Prostate gland (tissue), 2 donors: ENCODE measurements at regions not wholly inside any gene's neighbourhood (a gene's known extent, or its start where the extent isn't known, plus 50 kb on each side); places are given as distances from the start of the nearest gene placed in this dataset.

ENCODE experiments used
- DNase-seq: peaks from one replicate; pipeline ENCODE4 v3.0.0-alpha.2; 2019; ENCODE audit warnings: low spot score
- H3K27ac ChIP-seq, 2 donors: fragments of 200-600 bp; sonication (generic); 2 replicates each; pipeline ENCODE4 v1.5.1; 2017 to 2019
- H3K27me3 ChIP-seq: fragments of 200-600 bp; sonication (generic); replicated peaks from 2 replicates; pipeline ENCODE4 v1.5.1; 2019; ENCODE audit not compliant: insufficient read depth
- H3K36me3 ChIP-seq, 2 donors: fragments of 200-600 bp; sonication (generic); 1 replicate in 1 of 2; 2 replicates in 1 of 2; pipeline versions ENCODE4 v1.5.1 to v1.8.1; 2017 to 2019
- H3K4me1 ChIP-seq: fragments of 200-600 bp; sonication (generic); replicated peaks from 2 replicates; pipeline ENCODE4 v1.5.1; 2019
- H3K4me3 ChIP-seq, 2 donors: fragments of 200-600 bp; sonication (generic); 2 replicates each; pipeline ENCODE4 v1.5.1; 2017 to 2019
- H3K9me3 ChIP-seq: fragments of 200-600 bp; sonication (generic); 2 replicates; pipeline ENCODE4 v1.5.1; 2017
- POLR2A ChIP-seq: fragments of 450-650 bp; IDR thresholded peaks from one replicate; pipeline ENCODE4 v1.6.1; 2016; ENCODE audit warnings: antibody characterized with exemption, mild to moderate bottlenecking
- POLR2AphosphoS5 ChIP-seq: sonication (generic); formaldehyde crosslinking; IDR thresholded peaks from one replicate; pipeline ENCODE4 v1.6.1; 2017; ENCODE audit warnings: antibody characterized with exemption
- WGBS: methylation state at CpG from one replicate; pipeline ENCODE4 v1.1.5; 2018; 5-methylcytosine and 5-hydroxymethylcytosine counted together
- intact Hi-C: fragments of 100-400 bp; cut with DNase I; formaldehyde crosslinking; loops from one replicate; pipeline ENCODE4 v1.14.2; 2022
- TF ChIP-seq, protein P1 (sequence below), 4 experiments: fragments of 200-600 bp in 2 of 4; fragments of 450-650 bp in 2 of 4; sonication (generic) in 2 of 4; IDR thresholded peaks; 1 replicate in 3 of 4; 2 replicates in 1 of 4; pipeline ENCODE4 v1.5.1; 2016 to 2019; ENCODE audit warnings: antibody characterized with exemption in 4 of 4, mild to moderate bottlenecking in 2 of 4, moderate library complexity in 2 of 4

DNA sequence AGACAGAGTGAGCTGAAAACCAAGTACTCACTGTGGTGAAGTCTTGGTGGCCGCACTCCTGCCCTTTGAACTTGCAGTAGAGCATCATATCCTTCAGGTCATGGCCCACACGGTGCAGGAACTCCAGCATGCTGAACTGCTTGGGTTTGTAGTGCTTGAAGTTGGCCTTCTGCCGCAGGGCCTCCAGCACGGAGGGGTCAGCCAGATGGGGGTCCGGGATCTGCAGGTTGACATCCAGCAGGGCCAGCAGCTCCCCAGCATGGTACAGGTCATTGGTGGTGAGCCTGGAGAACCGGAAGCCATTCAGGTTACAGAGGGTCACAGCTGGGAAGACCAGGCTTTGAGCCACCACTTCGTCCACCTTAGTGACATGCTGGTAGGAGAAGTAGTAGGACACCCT, 99.1 kb upstream of the CCL2 start:
- Histone ChIP-seq H3K4me3 (no peak overlapping the region), H3K27me3 (peaks cover 42% of the 10 kb centered on the region), H3K9me3 (no peaks in the 10 kb centered on the region), H3K36me3 (no peaks in the 10 kb centered on the region), H3K27ac (no peak overlapping the region), H3K4me1 (no peaks in the 10 kb centered on the region)
- DNase-seq: no peak
- TF ChIP-seq POLR2A (no peak), POLR2AphosphoS5 (no peak)
- TF ChIP-seq, protein P1, sequence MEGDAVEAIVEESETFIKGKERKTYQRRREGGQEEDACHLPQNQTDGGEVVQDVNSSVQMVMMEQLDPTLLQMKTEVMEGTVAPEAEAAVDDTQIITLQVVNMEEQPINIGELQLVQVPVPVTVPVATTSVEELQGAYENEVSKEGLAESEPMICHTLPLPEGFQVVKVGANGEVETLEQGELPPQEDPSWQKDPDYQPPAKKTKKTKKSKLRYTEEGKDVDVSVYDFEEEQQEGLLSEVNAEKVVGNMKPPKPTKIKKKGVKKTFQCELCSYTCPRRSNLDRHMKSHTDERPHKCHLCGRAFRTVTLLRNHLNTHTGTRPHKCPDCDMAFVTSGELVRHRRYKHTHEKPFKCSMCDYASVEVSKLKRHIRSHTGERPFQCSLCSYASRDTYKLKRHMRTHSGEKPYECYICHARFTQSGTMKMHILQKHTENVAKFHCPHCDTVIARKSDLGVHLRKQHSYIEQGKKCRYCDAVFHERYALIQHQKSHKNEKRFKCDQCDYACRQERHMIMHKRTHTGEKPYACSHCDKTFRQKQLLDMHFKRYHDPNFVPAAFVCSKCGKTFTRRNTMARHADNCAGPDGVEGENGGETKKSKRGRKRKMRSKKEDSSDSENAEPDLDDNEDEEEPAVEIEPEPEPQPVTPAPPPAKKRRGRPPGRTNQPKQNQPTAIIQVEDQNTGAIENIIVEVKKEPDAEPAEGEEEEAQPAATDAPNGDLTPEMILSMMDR (IDR thresholded peaks at IDR 0.05): no peak
- intact Hi-C loops: no loop called here
- WGBS: 89% methylated on average over 6 of the region's 7 CpGs

DNA sequence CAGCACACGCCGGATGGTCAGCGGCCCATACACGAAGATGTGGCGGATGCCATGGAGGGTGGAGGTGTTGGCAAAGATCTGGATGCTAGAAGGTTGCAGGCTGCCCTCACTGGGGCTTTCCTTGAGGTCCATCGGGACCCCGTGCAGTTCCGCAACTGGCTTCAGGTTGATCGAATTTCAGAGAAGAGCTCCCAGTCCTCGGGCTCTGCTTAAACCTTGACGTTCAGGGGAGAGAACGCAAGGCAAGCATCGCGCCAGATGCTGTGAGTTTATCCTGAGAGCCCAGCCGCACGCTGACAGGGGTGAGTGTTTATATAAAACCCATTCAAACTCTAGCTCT, 98.7 kb upstream of the CCL2 start:
- Histone ChIP-seq H3K4me1 (no peaks in the 10 kb centered on the region), H3K27me3 (peaks cover 42% of the 10 kb centered on the region)
- WGBS: 27% methylated on average over 14 of the region's 16 CpGs

DNA sequence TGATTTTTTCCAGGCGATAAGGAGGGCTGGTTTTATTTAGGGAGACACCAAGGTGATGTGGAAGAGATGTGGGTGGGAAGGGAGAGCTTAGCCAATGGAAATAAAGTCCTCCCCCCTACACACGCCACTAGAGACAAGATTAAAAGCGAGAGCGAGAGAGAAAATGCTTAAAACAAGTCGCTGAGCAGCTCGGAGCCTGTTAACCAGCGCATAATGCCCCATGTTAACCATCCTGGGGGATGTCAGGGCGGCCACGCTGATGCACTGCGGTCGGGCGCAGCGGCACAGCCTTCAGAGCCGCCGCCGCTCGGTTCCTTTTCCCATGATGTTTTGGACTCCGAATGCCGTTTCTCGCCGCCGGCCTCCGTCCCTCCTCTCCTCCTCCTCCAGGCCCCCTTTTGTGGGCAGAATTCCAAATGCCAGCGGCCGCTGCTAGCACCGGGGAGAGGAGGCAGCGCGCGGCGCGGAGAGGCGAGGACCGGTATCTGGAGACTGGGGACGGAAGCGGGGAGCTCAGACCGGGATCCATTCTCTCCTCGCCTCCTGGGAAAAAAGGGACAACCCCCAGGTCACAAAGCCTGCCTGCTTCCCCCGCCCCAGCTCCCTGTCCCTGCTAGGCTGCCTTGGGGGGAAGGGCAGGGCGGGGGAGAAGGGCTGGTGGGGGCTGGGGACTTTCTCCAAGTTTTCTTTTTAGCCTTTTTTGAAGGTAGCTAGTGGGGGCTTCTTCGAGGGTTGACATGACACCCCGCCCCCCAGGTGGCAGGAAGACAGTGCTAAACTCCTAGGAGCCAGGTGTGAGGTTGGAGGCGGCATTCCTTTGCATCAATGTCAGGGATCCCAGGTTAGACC, 98.1 kb upstream of the CCL2 start:
- 4% methylated on average over 42 of the region's 42 CpGs for WGBS
- DNase-seq: no peak

More for the DNA sequence above, 98.7 kb upstream of the CCL2 start:
- intact Hi-C loops: no loop called here
- no peak overlapping the region for H3K4me3 ChIP-seq
- no peaks in the 10 kb centered on the region for H3K9me3 ChIP-seq
- DNase-seq: no peak
- H3K36me3 ChIP-seq: no peaks in the 10 kb centered on the region
- TF ChIP-seq POLR2A (no peak), POLR2AphosphoS5 (no peak)
- TF ChIP-seq, protein P1 (IDR thresholded peaks at IDR 0.05): no peak
- H3K27ac ChIP-seq: no peak overlapping the region

DNA sequence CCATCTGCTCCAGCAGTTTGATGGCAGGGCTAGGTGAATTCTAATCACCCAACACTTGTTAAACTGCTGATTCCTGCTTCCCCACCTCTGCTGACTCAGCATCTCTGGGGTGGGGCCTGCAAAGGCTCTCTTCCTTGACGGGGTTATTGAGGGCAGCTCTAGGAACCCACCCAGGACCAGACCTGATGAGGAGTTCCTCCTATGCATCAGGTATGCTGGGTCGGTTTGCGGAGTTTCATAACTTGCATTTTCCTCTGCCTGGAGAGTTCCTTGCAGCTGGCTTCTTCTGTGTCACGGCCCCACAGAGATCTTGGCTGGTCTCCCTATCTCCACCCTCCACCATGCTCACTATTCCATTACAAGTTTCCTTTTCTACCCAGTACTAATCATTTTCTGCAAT, 93.4 kb upstream of the CCL2 start:
- 67% methylated on average over 4 of the region's 4 CpGs for WGBS
- Histone ChIP-seq H3K27me3 (peaks cover 15% of the 10 kb centered on the region), H3K27ac (no peak overlapping the region), H3K9me3 (no peaks in the 10 kb centered on the region), H3K4me3 (no peak overlapping the region), H3K36me3 (no peaks in the 10 kb centered on the region), H3K4me1 (no peaks in the 10 kb centered on the region)
- intact Hi-C loops: loop anchor here (5.0 kb wide), 1 partner anchor 384 kb away; no protein-coding TSS in a partner anchor
- TF ChIP-seq POLR2AphosphoS5: no peak
- no peak for TF ChIP-seq POLR2A
- TF ChIP-seq, protein P1 (IDR thresholded peaks at IDR 0.05): no peak
- DNase-seq: no peak

More for the DNA sequence above, 98.1 kb upstream of the CCL2 start:
- no peak overlapping the region for H3K27ac ChIP-seq
- peaks cover 42% of the 10 kb centered on the region for H3K27me3 ChIP-seq
- H3K36me3 ChIP-seq: no peaks in the 10 kb centered on the region
- no peaks in the 10 kb centered on the region for H3K9me3 ChIP-seq
- no peaks in the 10 kb centered on the region for H3K4me1 ChIP-seq
- TF ChIP-seq POLR2AphosphoS5 (no peak), POLR2A (no peak)
- TF ChIP-seq, protein P1 (IDR thresholded peaks at IDR 0.05): no peak
- no peak overlapping the region for H3K4me3 ChIP-seq
- intact Hi-C loops: no loop called here

DNA sequence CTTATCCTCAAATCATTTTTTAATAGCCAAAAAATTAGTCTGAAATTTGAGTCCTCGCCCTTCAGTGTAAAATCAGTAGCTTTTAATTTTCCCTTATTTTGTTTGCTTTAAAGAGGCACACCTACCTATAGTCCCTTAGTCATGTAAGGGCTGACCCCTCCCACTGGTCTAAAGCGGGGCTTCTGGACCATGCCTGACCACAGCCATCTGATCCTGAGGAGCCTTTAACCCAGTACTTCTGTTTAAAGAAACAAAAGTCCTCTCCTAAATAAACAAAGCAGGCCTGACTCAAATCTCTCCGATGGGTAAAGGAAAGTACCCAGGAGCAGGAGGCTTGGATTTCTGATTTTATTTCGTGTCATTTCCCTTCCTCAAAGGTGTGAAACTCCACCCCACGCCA, 92.0 kb upstream of the CCL2 start:
- no peak overlapping the region for H3K27ac ChIP-seq
- 40% methylated on average over 5 of the region's 5 CpGs for WGBS
- H3K36me3 ChIP-seq: no peaks in the 10 kb centered on the region
- H3K27me3 ChIP-seq: peaks cover 6% of the 10 kb centered on the region
- H3K4me1 ChIP-seq: no peaks in the 10 kb centered on the region
- no peak for DNase-seq
- H3K9me3 ChIP-seq: no peaks in the 10 kb centered on the region
- TF ChIP-seq POLR2A: no peak
- TF ChIP-seq, protein P1 (IDR thresholded peaks at IDR 0.05): no peak
- no peak for TF ChIP-seq POLR2AphosphoS5
- intact Hi-C loops: loop anchor here (5.0 kb wide), 1 partner anchor 386 kb away; no protein-coding TSS in a partner anchor
- no peak overlapping the region for H3K4me3 ChIP-seq
